OCI-LY3 (cell line): ENCODE measurements at regions not wholly inside any gene's neighbourhood (a gene's known extent, or its start where the extent isn't known, plus 50 kb on each side); places are given as distances from the start of the nearest gene placed in this dataset.

Experiments used
- H2AFZ ChIP-seq: fragments of 200-600, 300-600 bp; shearing (Covaris generic); 2 replicates; pipeline ENCODE4 v1.6.0; 2014; ENCODE audit warnings: antibody characterized with exemption, low read depth, low read length
- H3K27ac ChIP-seq: fragments of 200-600, 300-600 bp; sonication (generic); 2 replicates; pipeline ENCODE4 v1.5.1; 2014; ENCODE audit warnings: mild to moderate bottlenecking, low read length, moderate library complexity, mixed read lengths
- H3K27me3 ChIP-seq: fragments of 200-600, 300-600 bp; sonication (generic); 2 replicates; pipeline ENCODE4 v1.6.1; 2014; ENCODE audit warnings: low read depth, low read length, mixed read lengths
- H3K36me3 ChIP-seq: fragments of 200-600, 300-600 bp; sonication (generic); replicated peaks from 2 replicates; pipeline ENCODE3; 2014; ENCODE audit warnings: low read depth, low read length, mixed read lengths
- H3K4me1 ChIP-seq: fragments of 300-600, 200-600 bp; sonication (generic); 2 replicates; pipeline ENCODE4 v1.6.1; 2014; ENCODE audit warnings: low read length, mixed read lengths
- H3K4me2 ChIP-seq: fragments of 200-600, 300-600 bp; sonication (generic); 2 replicates; pipeline ENCODE4 v1.6.1; 2014; ENCODE audit warnings: low read length, mixed read lengths
- H3K4me3 ChIP-seq: fragments of 300-600, 200-600 bp; sonication (generic); 2 replicates; pipeline ENCODE4 v1.5.1; 2014; ENCODE audit warnings: antibody characterized with exemption, mild to moderate bottlenecking, low read length, moderate library complexity
- H3K79me2 ChIP-seq: fragments of 300-600, 200-600 bp; shearing (Covaris generic); 2 replicates; pipeline ENCODE4 v1.6.1; 2014; ENCODE audit warnings: mild to moderate bottlenecking, low read length, mixed read lengths
- H3K9ac ChIP-seq: fragments of 300-600, 200-600 bp; shearing (Covaris generic); 2 replicates; pipeline ENCODE4 v1.6.0; 2014; ENCODE audit warnings: mild to moderate bottlenecking, low read length, moderate library complexity
- H3K9me3 ChIP-seq: fragments of 200-600, 300-600 bp; shearing (Covaris generic); 2 replicates; pipeline ENCODE4 v1.6.1; 2014; ENCODE audit warnings: low read length, mixed read lengths; ENCODE audit not compliant: insufficient read depth
- H4K20me1 ChIP-seq: fragments of 200-600, 300-600 bp; sonication (generic); 2 replicates; pipeline ENCODE4 v1.6.1; 2016; ENCODE audit warnings: low read length, mixed read lengths; ENCODE audit not compliant: insufficient read depth
- CTCF ChIP-seq: fragments of 200-600, 300-600 bp; sonication (generic); IDR thresholded peaks from 2 replicates; pipeline ENCODE4 v1.5.1; 2014; ENCODE audit warnings: antibody characterized with exemption, low read length, low read depth
- EZH2phosphoT487 ChIP-seq: fragments of 200-600 bp; shearing (Covaris generic); IDR thresholded peaks from 2 replicates; pipeline ENCODE4 v1.6.1; 2018; ENCODE audit warnings: antibody characterized with exemption, mixed run types, low read depth

- no peak overlapping the region for H3K27ac ChIP-seq
- TF ChIP-seq CTCF (no peak), EZH2phosphoT487 (no peak)
- no peaks in the 10 kb centered on the region for H3K4me1 ChIP-seq
Measured at GRCh38 chr4:177802162-177802561, 359.9 kb upstream of the AGA start.

GRCh38 chr4:177802661-177803060 lies 360.4 kb upstream of the AGA start:
- TF ChIP-seq EZH2phosphoT487 (no peak), CTCF (no peak)
- no peak overlapping the region for H3K27ac ChIP-seq
- no peak overlapping the region for H3K4me2 ChIP-seq

More at GRCh38 chr4:177802162-177802561, 359.9 kb upstream of the AGA start:
- Histone ChIP-seq H3K79me2 (no peaks in the 10 kb centered on the region), H3K4me3 (no peak overlapping the region), H3K36me3 (no peaks in the 10 kb centered on the region), H3K4me2 (no peak overlapping the region), H4K20me1 (no peaks in the 10 kb centered on the region), H3K9ac (no peak overlapping the region), H3K9me3 (no peaks in the 10 kb centered on the region), H3K27me3 (no peaks in the 10 kb centered on the region), H2AFZ (no peak overlapping the region)

GRCh38 chr4:177803151-177803550 lies 360.9 kb upstream of the AGA start:
- Histone ChIP-seq H3K27ac (no peak overlapping the region), H3K4me2 (no peak overlapping the region), H3K9ac (no peak overlapping the region), H4K20me1 (no peaks in the 10 kb centered on the region), H3K4me3 (no peak overlapping the region), H3K27me3 (no peaks in the 10 kb centered on the region), H3K4me1 (no peaks in the 10 kb centered on the region), H3K9me3 (no peaks in the 10 kb centered on the region), H3K79me2 (no peaks in the 10 kb centered on the region), H3K36me3 (no peaks in the 10 kb centered on the region), H2AFZ (no peak overlapping the region)
- TF ChIP-seq EZH2phosphoT487: no peak
- TF ChIP-seq CTCF: no peak

More at GRCh38 chr4:177802661-177803060, 360.4 kb upstream of the AGA start:
- no peak overlapping the region for H2AFZ ChIP-seq
- H3K9me3 ChIP-seq: no peaks in the 10 kb centered on the region
- no peaks in the 10 kb centered on the region for H3K79me2 ChIP-seq
- no peaks in the 10 kb centered on the region for H3K4me1 ChIP-seq
- H3K27me3 ChIP-seq: no peaks in the 10 kb centered on the region
- H3K36me3 ChIP-seq: no peaks in the 10 kb centered on the region
- no peak overlapping the region for H3K9ac ChIP-seq
- no peak overlapping the region for H3K4me3 ChIP-seq
- H4K20me1 ChIP-seq: no peaks in the 10 kb centered on the region

- Histone ChIP-seq H3K9me3 (no peaks in the 10 kb centered on the region), H2AFZ (no peak overlapping the region), H3K9ac (no peak overlapping the region), H3K4me2 (no peak overlapping the region), H3K27me3 (no peaks in the 10 kb centered on the region), H3K27ac (no peak overlapping the region), H4K20me1 (no peaks in the 10 kb centered on the region), H3K79me2 (no peaks in the 10 kb centered on the region), H3K4me1 (no peaks in the 10 kb centered on the region), H3K4me3 (no peak overlapping the region), H3K36me3 (no peaks in the 10 kb centered on the region)
- TF ChIP-seq CTCF (no peak), EZH2phosphoT487 (no peak)
Measured at GRCh38 chr4:177809791-177810190, 367.6 kb upstream of the AGA start.
